IMR-90 (cell line): ENCODE measurements at regions not wholly inside any gene's neighbourhood (a gene's known extent, or its start where the extent isn't known, plus 50 kb on each side); places are given as distances from the start of the nearest gene placed in this dataset.

Source experiments
- ATAC-seq: fragments of 200-7000 bp; cut with Tn5 transposase; 2 replicates; pipeline ENCODE4 v1.9.1; 2020; ENCODE audit warnings: low read depth, mild to moderate bottlenecking, moderate library complexity
- BruUV-seq: library from RNA; stranded (reverse); fragments of 400-500 nt; replicated peaks from 2 replicates; lab custom pipeline; 2021; lab: Mats Ljungman, UMichigan
- CTCF ChIA-PET: fragments of 300-600 bp; formaldehyde crosslinking; extraction: SDS; loops from one replicate; lab custom pipeline; 2021; ENCODE audit warnings: antibody characterized with exemption; lab: Yijun Ruan, JAX
- POLR2A ChIA-PET: fragments of 300-600 bp; sonication (Branson Sonifier 250); formaldehyde crosslinking; loops from one replicate; lab custom pipeline; 2022; ENCODE audit warnings: antibody characterized with exemption; ENCODE audit not compliant: unreplicated experiment; lab: Charles Lee
- DNase-seq: peaks from one replicate; pipeline ENCODE4 v3.0.0; 2013
- H2AFZ ChIP-seq: replicated peaks from 2 replicates; pipeline ENCODE3; 2013; ENCODE audit warnings: low read length, mild to moderate bottlenecking; ENCODE audit not compliant: poor library complexity
- H2AK5ac ChIP-seq: 2 replicates; pipeline ENCODE4 v1.6.1; 2013; ENCODE audit warnings: low read depth, low read length, inconsistent platforms
- H2AK9ac ChIP-seq: replicated peaks from 2 replicates; pipeline ENCODE3; 2013; ENCODE audit warnings: mild to moderate bottlenecking, low read depth, low read length, moderate library complexity; ENCODE audit not compliant: poor library complexity
- H2BK120ac ChIP-seq: 2 replicates; pipeline ENCODE4 v1.6.1; 2013; ENCODE audit warnings: low read depth, low read length, inconsistent platforms
- H2BK15ac ChIP-seq: 3 replicates; pipeline ENCODE4 v1.6.1; 2013; ENCODE audit warnings: low read depth, low read length, inconsistent platforms
- H2BK20ac ChIP-seq: 2 replicates; pipeline ENCODE4 v1.6.1; 2013; ENCODE audit warnings: low read depth, mild to moderate bottlenecking, inconsistent platforms, low read length, moderate library complexity
- H2BK5ac ChIP-seq: 2 replicates; pipeline ENCODE4 v1.6.1; 2013; ENCODE audit warnings: mild to moderate bottlenecking, low read depth, low read length, inconsistent platforms; ENCODE audit not compliant: poor library complexity, severe bottlenecking
- H3K14ac ChIP-seq: replicated peaks from 2 replicates; pipeline ENCODE4 v1.6.1; 2013; ENCODE audit warnings: low read depth, low read length, inconsistent platforms
- H3K18ac ChIP-seq: 2 replicates; pipeline ENCODE4 v1.6.1; 2013; ENCODE audit warnings: low read depth, low read length, control low read depth
- H3K23ac ChIP-seq: 2 replicates; pipeline ENCODE4 v1.6.1; 2013; ENCODE audit warnings: low read depth, low read length, inconsistent platforms
- H3K27ac ChIP-seq: 2 replicates; pipeline ENCODE4 v1.5.1; 2013; ENCODE audit warnings: mild to moderate bottlenecking, control low read depth, low read length; ENCODE audit not compliant: insufficient read depth
- H3K27me3 ChIP-seq: 2 replicates; pipeline ENCODE4 v1.6.1; 2013; ENCODE audit warnings: low read length; ENCODE audit not compliant: control insufficient read depth, insufficient read depth
- H3K36me3 ChIP-seq: 2 replicates; pipeline ENCODE4 v1.6.1; 2013; ENCODE audit warnings: low read length, mixed read lengths; ENCODE audit not compliant: control insufficient read depth, insufficient read depth
- H3K4ac ChIP-seq: 2 replicates; pipeline ENCODE4 v1.6.1; 2013; ENCODE audit warnings: low read depth, low read length, inconsistent platforms
- H3K4me1 ChIP-seq: 2 replicates; pipeline ENCODE4 v1.6.1; 2013; ENCODE audit warnings: low read length, mixed read lengths; ENCODE audit not compliant: control insufficient read depth, insufficient read depth
- H3K4me2 ChIP-seq: 2 replicates; pipeline ENCODE4 v1.6.1; 2013; ENCODE audit warnings: low read depth, mild to moderate bottlenecking, control low read depth, low read length, moderate library complexity
- H3K4me3 ChIP-seq: 2 replicates; pipeline ENCODE4 v1.5.1; 2013; ENCODE audit warnings: low read depth, mild to moderate bottlenecking, control low read depth, low read length, moderate library complexity; ENCODE audit not compliant: insufficient read depth
- H3K56ac ChIP-seq: 2 replicates; pipeline ENCODE4 v1.6.1; 2013; ENCODE audit warnings: low read length, inconsistent platforms; ENCODE audit not compliant: insufficient read depth; ENCODE audit errors: extremely low read depth
- H3K79me1 ChIP-seq, 2 experiments: 2 replicates each; pipeline ENCODE4 v1.6.1; 2013; ENCODE audit warnings: low read length in 2 of 2, inconsistent platforms in 1 of 2, low read depth in 1 of 2
- H3K9ac ChIP-seq: 2 replicates; pipeline ENCODE4 v1.6.1; 2013; ENCODE audit warnings: low read depth, low read length, control low read depth
- H3K9me1 ChIP-seq: 2 replicates; pipeline ENCODE4 v1.6.1; 2013; ENCODE audit warnings: low read length, inconsistent platforms; ENCODE audit not compliant: insufficient read depth
- H3K9me3 ChIP-seq: 2 replicates; pipeline ENCODE4 v1.6.1; 2013; ENCODE audit warnings: low read length; ENCODE audit not compliant: control insufficient read depth, insufficient read depth
- H4K20me1 ChIP-seq: 2 replicates; pipeline ENCODE4 v1.6.1; 2013; ENCODE audit warnings: low read length, inconsistent platforms; ENCODE audit not compliant: insufficient read depth
- H4K5ac ChIP-seq: 2 replicates; pipeline ENCODE4 v1.6.1; 2013; ENCODE audit warnings: mild to moderate bottlenecking, low read depth, low read length, control low read depth
- H4K8ac ChIP-seq, 2 experiments: 2 replicates each; pipeline ENCODE4 v1.6.1; 2013; ENCODE audit warnings: low read depth in 2 of 2, low read length in 2 of 2, control low read depth in 1 of 2, inconsistent platforms in 1 of 2
- H4K91ac ChIP-seq: 2 replicates; pipeline ENCODE4 v1.6.1; 2013; ENCODE audit warnings: low read depth, low read length, inconsistent platforms; ENCODE audit not compliant: insufficient read depth
- BHLHE40 ChIP-seq: fragments of 150-350 bp; IDR thresholded peaks from 2 replicates; pipeline ENCODE4 v1.6.1; 2016; ENCODE audit warnings: mild to moderate bottlenecking, low read depth, low read length
- CEBPB ChIP-seq: IDR thresholded peaks from 2 replicates; pipeline ENCODE4 v1.6.1; 2012; ENCODE audit warnings: low read depth, low read length, improper control_type of control experiment
- CHD1 ChIP-seq: IDR thresholded peaks from 2 replicates; pipeline ENCODE4 v1.6.1; 2012; ENCODE audit warnings: low read depth, low read length, improper control_type of control experiment
- CTCF ChIP-seq: conservative IDR thresholded peaks from 2 replicates; pipeline ENCODE4 v1.5.1; 2012; ENCODE audit warnings: mild to moderate bottlenecking, low read depth, low read length, improper control_type of control experiment
- ELK1 ChIP-seq: fragments of 150-350 bp; IDR thresholded peaks from 2 replicates; pipeline ENCODE4 v1.6.1; 2016; ENCODE audit warnings: low read depth, mild to moderate bottlenecking, low read length, moderate library complexity, borderline replicate concordance
- FOS ChIP-seq: fragments of 150-350 bp; IDR thresholded peaks from 2 replicates; pipeline ENCODE4 v1.6.1; 2016; ENCODE audit warnings: low read depth, low read length
- MAFK ChIP-seq: IDR thresholded peaks from 2 replicates; pipeline ENCODE4 v1.6.1; 2012; ENCODE audit warnings: low read depth, low read length, improper control_type of control experiment
- MAZ ChIP-seq: IDR thresholded peaks from 2 replicates; pipeline ENCODE4 v1.6.1; 2012; ENCODE audit warnings: low read depth, mild to moderate bottlenecking, low read length, improper control_type of control experiment, moderate library complexity, borderline replicate concordance
- MXI1 ChIP-seq: IDR thresholded peaks from 2 replicates; pipeline ENCODE4 v1.6.1; 2012; ENCODE audit warnings: low read depth, mild to moderate bottlenecking, low read length, moderate library complexity, borderline replicate concordance
- NFE2L2 ChIP-seq: fragments of 150-350 bp; IDR thresholded peaks from 2 replicates; pipeline ENCODE4 v1.6.1; 2016; ENCODE audit warnings: low read depth, mild to moderate bottlenecking, low read length
- POLR2A ChIP-seq: IDR thresholded peaks from 2 replicates; pipeline ENCODE4 v1.6.1; 2012; ENCODE audit warnings: mild to moderate bottlenecking, low read depth, low read length
- RAD21 ChIP-seq: IDR thresholded peaks from 2 replicates; pipeline ENCODE4 v1.6.1; 2012; ENCODE audit warnings: low read length, improper control_type of control experiment
- RCOR1 ChIP-seq: IDR thresholded peaks from 2 replicates; pipeline ENCODE4 v1.6.1; 2012; ENCODE audit warnings: mild to moderate bottlenecking, low read length, improper control_type of control experiment; ENCODE audit not compliant: insufficient replicate concordance
- RFX5 ChIP-seq: IDR thresholded peaks from 2 replicates; pipeline ENCODE4 v1.8.0; 2012; ENCODE audit warnings: low read depth, mild to moderate bottlenecking, low read length, moderate library complexity
- SMC3 ChIP-seq: fragments of 150-350 bp; IDR thresholded peaks from 2 replicates; pipeline ENCODE4 v1.6.1; 2016; ENCODE audit warnings: low read depth, mild to moderate bottlenecking, antibody characterized with exemption, low read length, moderate library complexity
- WGBS, 2 experiments: methylation state at CpG; one replicate each; pipeline versions ENCODE4 v1.1.5 to v1.1.7; 2013; ENCODE audit warnings: missing lambda C conversion rate in 2 of 2; ENCODE audit not compliant: insufficient read length in 1 of 2; ENCODE audit errors: extremely low coverage in 2 of 2; 5-methylcytosine and 5-hydroxymethylcytosine counted together
- dilution Hi-C: fragments of 300-500 bp; cut with HindIII; formaldehyde crosslinking; loops from one replicate; pipeline ENCODE4 v1.14.3; 2018; ENCODE audit warnings: low sequenced_read_pairs; ENCODE audit not compliant: unreplicated experiment
- in situ Hi-C: fragments of 300-500 bp; cut with MboI; formaldehyde crosslinking; loops from 3 replicates; pipeline ENCODE4 v1.14.3; 2019; ENCODE audit warnings: low sequenced_read_pairs, inconsistent platforms, mixed read lengths
- intact Hi-C: fragments of 100-400 bp; cut with micrococcal nuclease; formaldehyde crosslinking; loops from 2 replicates; pipeline ENCODE4 v1.10.0; 2022
- TF ChIP-seq, protein P1 (sequence below): fragments of 150-350 bp; IDR thresholded peaks from 2 replicates; pipeline ENCODE4 v1.6.1; 2017; ENCODE audit warnings: mild to moderate bottlenecking, antibody characterized with exemption, low read length, low read depth

DNA sequence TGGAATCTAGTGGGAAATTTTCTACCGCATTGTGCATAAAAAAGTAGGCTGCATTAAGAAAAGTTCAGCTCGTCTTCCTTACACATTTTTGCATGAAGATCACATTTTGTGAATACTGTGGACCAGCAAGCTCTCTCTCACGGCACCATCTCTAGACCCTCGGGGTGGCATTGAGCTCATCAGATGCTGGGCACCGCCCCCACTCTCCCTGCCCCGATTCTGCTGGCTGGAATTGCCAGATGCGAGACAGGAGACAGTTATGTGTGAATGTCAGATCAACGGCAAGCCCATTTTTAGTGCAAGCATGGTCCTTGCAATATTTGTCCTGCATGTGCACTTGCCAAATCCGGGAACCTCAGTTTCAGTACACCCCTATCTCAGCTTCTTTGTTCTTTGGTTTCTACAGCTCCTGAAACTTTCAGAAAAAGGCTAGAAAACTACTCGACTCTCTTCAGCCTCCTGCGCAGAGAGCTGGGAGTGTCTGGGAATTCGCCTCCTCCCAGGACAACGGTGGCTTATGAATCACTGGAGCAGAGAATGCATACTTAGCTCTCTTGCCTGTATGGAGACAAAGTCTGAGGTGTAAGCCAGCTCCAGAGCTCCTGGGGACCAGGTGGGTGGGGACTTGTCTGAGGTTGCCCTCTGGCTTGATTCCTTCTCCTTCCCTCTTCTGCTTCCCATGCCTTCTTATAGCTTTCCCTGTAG lies 285.2 kb upstream of the ATP10A start:
- DNase-seq (no peak), ATAC-seq (no peak)
- H2BK20ac ChIP-seq: no peak overlapping the region
- H3K4me2 ChIP-seq: no peak overlapping the region
- no peak overlapping the region for H3K56ac ChIP-seq
- BruUV-seq: no TSS peak
- H3K79me1 ChIP-seq: no peaks in the 10 kb centered on the region
- no peak overlapping the region for H2BK15ac ChIP-seq
- no peaks in the 10 kb centered on the region for H3K27me3 ChIP-seq
- no peak overlapping the region for H2BK120ac ChIP-seq
- H3K23ac ChIP-seq: no peak overlapping the region
- H3K27ac ChIP-seq: no peak overlapping the region
- H4K91ac ChIP-seq: no peak overlapping the region
- no peak overlapping the region for H3K4ac ChIP-seq
- no peak overlapping the region for H2AK5ac ChIP-seq
- H3K9ac ChIP-seq: no peak overlapping the region
- H3K4me3 ChIP-seq: no peak overlapping the region
- no peaks in the 10 kb centered on the region for H3K36me3 ChIP-seq
- no peaks in the 10 kb centered on the region for H3K9me3 ChIP-seq
- in situ Hi-C loops: no loop called here
- H3K9me1 ChIP-seq: no peaks in the 10 kb centered on the region
- H2AFZ ChIP-seq: no peak overlapping the region
- H4K20me1 ChIP-seq: no peaks in the 10 kb centered on the region
- POLR2A ChIA-PET: no interaction called here
- intact Hi-C loops: no loop called here
- dilution Hi-C loops: no loop called here
- H3K4me1 ChIP-seq: no peaks in the 10 kb centered on the region
- H4K8ac ChIP-seq: no peak overlapping the region
- WGBS, 2 experiments: no CpG with 5 or more reads among the region's 13 CpGs
- H3K18ac ChIP-seq: no peak overlapping the region
- TF ChIP-seq MXI1 (no peak), NFE2L2 (no peak), POLR2A (no peak), FOS (no peak), RFX5 (no peak), MAFK (no peak), SMC3 (no peak), BHLHE40 (no peak), CTCF (no peak), ELK1 (no peak), RAD21 (no peak), CEBPB (no peak), CHD1 (no peak), RCOR1 (no peak), MAZ (no peak)
- TF ChIP-seq, protein P1, sequence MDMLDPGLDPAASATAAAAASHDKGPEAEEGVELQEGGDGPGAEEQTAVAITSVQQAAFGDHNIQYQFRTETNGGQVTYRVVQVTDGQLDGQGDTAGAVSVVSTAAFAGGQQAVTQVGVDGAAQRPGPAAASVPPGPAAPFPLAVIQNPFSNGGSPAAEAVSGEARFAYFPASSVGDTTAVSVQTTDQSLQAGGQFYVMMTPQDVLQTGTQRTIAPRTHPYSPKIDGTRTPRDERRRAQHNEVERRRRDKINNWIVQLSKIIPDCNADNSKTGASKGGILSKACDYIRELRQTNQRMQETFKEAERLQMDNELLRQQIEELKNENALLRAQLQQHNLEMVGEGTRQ: no peak
- no peak overlapping the region for H4K5ac ChIP-seq
- CTCF ChIA-PET: no interaction called here
- H3K14ac ChIP-seq: no peak overlapping the region
- H2AK9ac ChIP-seq: no peak overlapping the region
- no peak overlapping the region for H2BK5ac ChIP-seq
